ENCODE measurements at regions not wholly inside any gene's neighbourhood (a gene's known extent, or its start where the extent isn't known, plus 50 kb on each side); places are given as distances from the start of the nearest gene placed in this dataset.

GRCh38 chr5:113788141-113788655 is 274.7 kb downstream of the YTHDC2 start:
- no peak for TF ChIP-seq CTCF (IDR thresholded peaks at IDR 0.05)
- TF ChIP-seq POLR2A (IDR thresholded peaks at IDR 0.05): no peak
